Uterus (tissue), 2 donors: ENCODE measurements at regions not wholly inside any gene's neighbourhood (a gene's known extent, or its start where the extent isn't known, plus 50 kb on each side); places are given as distances from the start of the nearest gene placed in this dataset.

Experiments used
- CTCF ChIP-seq, 4 experiments: fragments of 200-600 bp in 2 of 4; fragments of 450-650 bp in 2 of 4; sonication (generic) in 2 of 4; IDR thresholded peaks; one replicate each; pipeline ENCODE4 v1.5.1; 2016 to 2019; ENCODE audit warnings: antibody characterized with exemption in 4 of 4, mild to moderate bottlenecking in 2 of 4, moderate library complexity in 1 of 4
- POLR2A ChIP-seq, 2 donors: fragments of 450-650 bp; IDR thresholded peaks; one replicate each; pipeline ENCODE4 v1.6.1; 2016; ENCODE audit warnings: antibody characterized with exemption in 2 of 2, mild to moderate bottlenecking in 1 of 2, moderate library complexity in 1 of 2

GRCh38 chr14:83172363-83172762 is 1638.7 kb upstream of the SEL1L start:
- TF ChIP-seq CTCF (IDR thresholded peaks at IDR 0.05) (no peak), POLR2A (IDR thresholded peaks at IDR 0.05) (no peak)
